Tongue (tissue), 1 donor: ENCODE measurements at regions not wholly inside any gene's neighbourhood (a gene's known extent, or its start where the extent isn't known, plus 50 kb on each side); places are given as distances from the start of the nearest gene placed in this dataset.
A peak's percentile ranks its signal among the peaks of the same experiment; 100 is the strongest.

ENCODE experiments used
- DNase-seq: peaks from one replicate; pipeline ENCODE4 v3.0.0-alpha.2; 2015

- DNase-seq: peak; percentile 18
Observed at GRCh38 chr2:60047944-60048525, 505.4 kb downstream of the BCL11A start.

GRCh38 chr2:60047347-60047746 lies 506.1 kb downstream of the BCL11A start:
- no peak for DNase-seq

- DNase-seq: no peak
Observed at GRCh38 chr2:60046529-60046928, 506.9 kb downstream of the BCL11A start.

- DNase-seq: no peak
Observed at GRCh38 chr2:60045456-60045855, 508.0 kb downstream of the BCL11A start.

GRCh38 chr2:60044484-60044883 lies 509.0 kb downstream of the BCL11A start:
- DNase-seq: no peak

- no peak for DNase-seq
Observed at GRCh38 chr2:60042023-60042422, 511.4 kb downstream of the BCL11A start.

GRCh38 chr2:60033325-60033724 lies 520.1 kb downstream of the BCL11A start:
- DNase-seq: no peak

- no peak for DNase-seq
Observed at GRCh38 chr2:60029566-60029883, 523.9 kb downstream of the BCL11A start.

GRCh38 chr2:60028849-60029565 lies 524.4 kb downstream of the BCL11A start:
- DNase-seq: peak; percentile 4

GRCh38 chr2:60025496-60025895 lies 528.0 kb downstream of the BCL11A start:
- no peak for DNase-seq

GRCh38 chr2:60023256-60023985 lies 530.0 kb downstream of the BCL11A start:
- no peak for DNase-seq

GRCh38 chr2:60007671-60008070 lies 545.8 kb downstream of the BCL11A start:
- DNase-seq: no peak

- DNase-seq: no peak
Observed at GRCh38 chr2:60003076-60003475, 550.4 kb downstream of the BCL11A start.

GRCh38 chr2:60002183-60002867 lies 551.1 kb downstream of the BCL11A start:
- DNase-seq: no peak

- DNase-seq: no peak
Observed at GRCh38 chr2:60000686-60001085, 552.8 kb downstream of the BCL11A start.

GRCh38 chr2:59998324-59998723 lies 555.1 kb downstream of the BCL11A start:
- no peak for DNase-seq

GRCh38 chr2:59997371-59997770 lies 556.1 kb downstream of the BCL11A start:
- no peak for DNase-seq

- no peak for DNase-seq
Observed at GRCh38 chr2:59996855-59997254, 556.6 kb downstream of the BCL11A start.

- no peak for DNase-seq
Observed at GRCh38 chr2:59993726-59994125, 559.7 kb downstream of the BCL11A start.

GRCh38 chr2:59988341-59988740 lies 565.1 kb downstream of the BCL11A start:
- no peak for DNase-seq

GRCh38 chr2:59986511-59986910 lies 566.9 kb downstream of the BCL11A start:
- DNase-seq: no peak

GRCh38 chr2:59985923-59986322 lies 567.5 kb downstream of the BCL11A start:
- no peak for DNase-seq
